HepG2 (cell line): ENCODE measurements at regions not wholly inside any gene's neighbourhood (a gene's known extent, or its start where the extent isn't known, plus 50 kb on each side); places are given as distances from the start of the nearest gene placed in this dataset.

Experiments used
- ATAC-seq: fragments of 200-7000 bp; cut with Tn5 transposase; 3 replicates; pipeline ENCODE4 v1.9.1; 2020; ENCODE audit warnings: mild to moderate bottlenecking, moderate library complexity
- BruUV-seq: library from RNA; stranded (reverse); fragments of 400-500 nt; replicated peaks from 2 replicates; lab custom pipeline; 2021; lab: Mats Ljungman, UMichigan
- CTCF ChIA-PET: fragments of 300-600 bp; formaldehyde crosslinking; extraction: SDS; loops from one replicate; lab custom pipeline; 2021; ENCODE audit warnings: low total read pairs, inconsistent platforms, low intra/inter-chr PET ratio; lab: Yijun Ruan, JAX
- POLR2A ChIA-PET: fragments of 350-600 bp; sonication (Branson Sonifier 250); formaldehyde crosslinking; loops from one replicate; lab custom pipeline; 2020; ENCODE audit warnings: antibody characterized with exemption, inconsistent platforms; lab: Yijun Ruan, JAX
- DNase-seq: peaks from one replicate; pipeline ENCODE4 v3.0.0-alpha.2; 2015; ENCODE audit warnings: low spot score
- FAIRE-seq: peaks from 3 replicates; lab custom pipeline; 2011; peaks lifted over from hg19 to GRCh38; lab: Jason Lieb, UNC
- H2AFZ ChIP-seq: one replicate; pipeline ENCODE4 v1.6.1; 2011; ENCODE audit warnings: low read length, inconsistent platforms
- H3K27ac ChIP-seq: fragments of 300-600 bp; 3 replicates; pipeline ENCODE4 v1.8.0; 2011; ENCODE audit warnings: mixed run types, mild to moderate bottlenecking, mixed read lengths, low read length, inconsistent platforms; ENCODE audit not compliant: insufficient read depth; ENCODE audit errors: extremely low read length
- H3K27me3 ChIP-seq, 2 experiments: fragments of 200-600 bp in 1 of 2; 2 replicates in 1 of 2; 3 replicates in 1 of 2; pipeline versions ENCODE4 v1.6.0 to v1.8.0; 2011; ENCODE audit warnings: low read length in 2 of 2, mild to moderate bottlenecking in 2 of 2, moderate library complexity in 2 of 2, inconsistent platforms in 1 of 2; ENCODE audit not compliant: insufficient read depth in 2 of 2, control insufficient read depth in 1 of 2
- H3K36me3 ChIP-seq, 2 experiments: fragments of 200-600 bp in 1 of 2; replicated peaks in 1 of 2; 2 replicates in 1 of 2; 3 replicates in 1 of 2; pipeline versions ENCODE4 v1.5.1 to v1.8.0; 2011; ENCODE audit warnings: low read length in 2 of 2, inconsistent platforms in 1 of 2; ENCODE audit not compliant: insufficient read depth in 2 of 2, control insufficient read depth in 1 of 2
- H3K4me1 ChIP-seq: 2 replicates; pipeline ENCODE4 v1.5.1; 2012; ENCODE audit warnings: low read length, inconsistent platforms; ENCODE audit not compliant: insufficient read depth
- H3K4me2 ChIP-seq: 2 replicates; pipeline ENCODE4 v1.6.0; 2011; ENCODE audit warnings: low read depth, low read length, inconsistent platforms
- H3K4me3 ChIP-seq, 3 experiments: fragments of 200-600 bp in 1 of 3; sonication (generic), shearing (Covaris generic) in 1 of 3; replicated peaks in 1 of 3; 2 replicates each; pipeline ENCODE4 v1.5.1; 2011 to 2016; ENCODE audit warnings: low read length in 3 of 3, inconsistent platforms in 2 of 3, low read depth in 2 of 3, mild to moderate bottlenecking in 2 of 3, control low read depth in 1 of 3, mixed read lengths in 1 of 3; ENCODE audit not compliant: insufficient read depth in 1 of 3
- H3K79me2 ChIP-seq: one replicate; pipeline ENCODE4 v1.6.1; 2011; ENCODE audit warnings: low read length, inconsistent platforms; ENCODE audit not compliant: insufficient read depth
- H3K9ac ChIP-seq: 2 replicates; pipeline ENCODE4 v1.6.0; 2011; ENCODE audit warnings: mild to moderate bottlenecking, low read depth, low read length, inconsistent platforms; ENCODE audit not compliant: insufficient read depth
- H3K9me3 ChIP-seq: 2 replicates; pipeline ENCODE4 v1.5.1; 2012; ENCODE audit warnings: mild to moderate bottlenecking, low read length
- H4K20me1 ChIP-seq: 2 replicates; pipeline ENCODE4 v1.6.0; 2011; ENCODE audit warnings: inconsistent platforms, mild to moderate bottlenecking, low read length, moderate library complexity; ENCODE audit not compliant: insufficient read depth
- JUNB ChIP-seq: sonication (generic); formaldehyde crosslinking; IDR thresholded peaks from 2 replicates; pipeline ENCODE4 v1.8.0; 2022; ENCODE audit warnings: missing genetic modification reagents, mild to moderate bottlenecking, borderline replicate concordance
- MEIS1 ChIP-seq: sonication (generic); formaldehyde crosslinking; IDR thresholded peaks from 2 replicates; pipeline ENCODE4 v1.9.0; 2021; ENCODE audit warnings: mild to moderate bottlenecking, missing genetic modification reagents, moderate library complexity, borderline replicate concordance
- TGIF2 ChIP-seq: IDR thresholded peaks from 2 replicates; pipeline ENCODE4 v1.6.1; 2016; ENCODE audit warnings: control low read depth, missing compliant biosample characterization
- ZBTB7B ChIP-seq: sonication (generic); formaldehyde crosslinking; IDR thresholded peaks from 2 replicates; pipeline ENCODE4 v1.4.0; 2020; ENCODE audit warnings: missing genetic modification reagents
- ZNF563 ChIP-seq: sonication (generic); formaldehyde crosslinking; IDR thresholded peaks from 2 replicates; pipeline ENCODE4 v1.8.0; 2022; ENCODE audit warnings: mild to moderate bottlenecking, moderate library complexity, missing genetic modification reagents
- ZNF598 ChIP-seq: sonication (generic); formaldehyde crosslinking; IDR thresholded peaks from 2 replicates; pipeline ENCODE4 v1.5.1; 2020; ENCODE audit warnings: mild to moderate bottlenecking, missing genetic modification reagents, borderline replicate concordance
- WGBS: methylation state at CpG from one replicate; pipeline ENCODE4 v1.1.6; 2017; ENCODE audit warnings: low lambda C conversion rate; 5-methylcytosine and 5-hydroxymethylcytosine counted together
- in situ Hi-C: cut with HindIII; loops from 2 replicates; pipeline ENCODE4 v1.10.0; 2017; ENCODE audit warnings: low pct_unique_long_range_greater_than_20kb; ENCODE audit not compliant: extremely low pct_ligation_motif_present
- intact Hi-C: fragments of 100-400 bp; cut with micrococcal nuclease; formaldehyde crosslinking; loops from one replicate; pipeline ENCODE4 v1.10.0; 2022; ENCODE audit not compliant: unreplicated experiment
- TF ChIP-seq, protein P1 (sequence below), 2 experiments: fragments of 450-650 bp in 1 of 2; sonication (generic) in 1 of 2; formaldehyde crosslinking in 1 of 2; IDR thresholded peaks; 2 replicates each; pipeline versions ENCODE4 v1.6.1 to v1.8.0; 2016 to 2022; ENCODE audit warnings: antibody characterized with exemption in 1 of 2, mild to moderate bottlenecking in 1 of 2, missing genetic modification reagents in 1 of 2
- TF ChIP-seq, protein P2 (sequence below): IDR thresholded peaks from 2 replicates; pipeline ENCODE4 v1.6.1; 2016; ENCODE audit warnings: low read depth, control low read depth
- TF ChIP-seq, protein P3 (sequence below): sonication (generic); formaldehyde crosslinking; IDR thresholded peaks from 2 replicates; pipeline ENCODE4 v1.8.1; 2022; ENCODE audit warnings: low read depth, mild to moderate bottlenecking, missing genetic modification reagents

DNA sequence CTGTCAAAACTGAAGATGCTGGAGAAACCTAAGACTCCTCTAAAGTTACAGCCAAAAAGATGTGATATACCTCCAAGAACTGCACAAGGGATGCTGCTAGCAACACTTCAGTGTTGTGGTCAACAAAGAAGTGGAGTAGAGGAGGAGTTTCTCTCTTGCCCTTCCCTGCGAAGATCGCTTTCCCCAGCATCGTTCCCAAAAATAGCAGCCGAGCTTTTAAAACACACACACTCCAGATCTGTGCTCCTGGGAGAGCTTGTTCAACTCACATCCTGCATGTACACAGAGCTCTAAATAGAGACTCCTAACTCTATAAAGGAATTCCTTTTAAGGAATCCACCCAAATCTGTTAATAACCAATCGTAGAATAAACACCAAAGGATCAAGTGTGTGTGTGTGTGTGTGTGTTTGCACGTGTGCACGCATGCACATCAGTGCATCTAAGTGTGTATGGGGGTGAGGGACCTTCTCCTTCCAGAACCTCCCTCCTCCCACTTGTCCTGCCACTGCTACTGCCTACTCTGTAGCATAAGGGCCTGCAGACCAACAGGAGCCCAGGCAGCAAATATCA lies 58.5 kb downstream of the PSMG1 start:
- WGBS: 71% methylated on average over 7 of the region's 7 CpGs
- Histone ChIP-seq H3K4me2 (no peak overlapping the region), H3K4me3 (no peak overlapping the region), H2AFZ (no peak overlapping the region), H3K36me3 (no peaks in the 10 kb centered on the region), H4K20me1 (no peaks in the 10 kb centered on the region), H3K27me3 (no peaks in the 10 kb centered on the region), H3K27ac (no peak overlapping the region), H3K79me2 (no peaks in the 10 kb centered on the region), H3K4me1 (peaks cover 33% of the 10 kb centered on the region), H3K9ac (no peak overlapping the region), H3K9me3 (peaks cover 12% of the 10 kb centered on the region)
- BruUV-seq: no TSS peak
- intact Hi-C loops (loop anchor here (5.0 kb wide), 1 partner anchor 92 kb away; no protein-coding TSS in a partner anchor), in situ Hi-C loops (loop anchor here (10.0 kb wide), 1 partner anchor 320 kb away; the partner anchor contains the start of gene ETS2)
- ATAC-seq (no peak), DNase-seq (no peak), FAIRE-seq (no peak)
- POLR2A ChIA-PET: no interaction called here
- CTCF ChIA-PET: no interaction called here
- TF ChIP-seq, protein P1, sequence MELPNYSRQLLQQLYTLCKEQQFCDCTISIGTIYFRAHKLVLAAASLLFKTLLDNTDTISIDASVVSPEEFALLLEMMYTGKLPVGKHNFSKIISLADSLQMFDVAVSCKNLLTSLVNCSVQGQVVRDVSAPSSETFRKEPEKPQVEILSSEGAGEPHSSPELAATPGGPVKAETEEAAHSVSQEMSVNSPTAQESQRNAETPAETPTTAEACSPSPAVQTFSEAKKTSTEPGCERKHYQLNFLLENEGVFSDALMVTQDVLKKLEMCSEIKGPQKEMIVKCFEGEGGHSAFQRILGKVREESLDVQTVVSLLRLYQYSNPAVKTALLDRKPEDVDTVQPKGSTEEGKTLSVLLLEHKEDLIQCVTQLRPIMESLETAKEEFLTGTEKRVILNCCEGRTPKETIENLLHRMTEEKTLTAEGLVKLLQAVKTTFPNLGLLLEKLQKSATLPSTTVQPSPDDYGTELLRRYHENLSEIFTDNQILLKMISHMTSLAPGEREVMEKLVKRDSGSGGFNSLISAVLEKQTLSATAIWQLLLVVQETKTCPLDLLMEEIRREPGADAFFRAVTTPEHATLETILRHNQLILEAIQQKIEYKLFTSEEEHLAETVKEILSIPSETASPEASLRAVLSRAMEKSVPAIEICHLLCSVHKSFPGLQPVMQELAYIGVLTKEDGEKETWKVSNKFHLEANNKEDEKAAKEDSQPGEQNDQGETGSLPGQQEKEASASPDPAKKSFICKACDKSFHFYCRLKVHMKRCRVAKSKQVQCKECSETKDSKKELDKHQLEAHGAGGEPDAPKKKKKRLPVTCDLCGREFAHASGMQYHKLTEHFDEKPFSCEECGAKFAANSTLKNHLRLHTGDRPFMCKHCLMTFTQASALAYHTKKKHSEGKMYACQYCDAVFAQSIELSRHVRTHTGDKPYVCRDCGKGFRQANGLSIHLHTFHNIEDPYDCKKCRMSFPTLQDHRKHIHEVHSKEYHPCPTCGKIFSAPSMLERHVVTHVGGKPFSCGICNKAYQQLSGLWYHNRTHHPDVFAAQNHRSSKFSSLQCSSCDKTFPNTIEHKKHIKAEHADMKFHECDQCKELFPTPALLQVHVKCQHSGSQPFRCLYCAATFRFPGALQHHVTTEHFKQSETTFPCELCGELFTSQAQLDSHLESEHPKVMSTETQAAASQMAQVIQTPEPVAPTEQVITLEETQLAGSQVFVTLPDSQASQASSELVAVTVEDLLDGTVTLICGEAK (IDR thresholded peaks at IDR 0.05): no peak
- TF ChIP-seq, protein P1 (CRISPR knock-in tag; IDR thresholded peaks at IDR 0.05): no peak
- TF ChIP-seq JUNB: no peak
- no peak for TF ChIP-seq MEIS1 (CRISPR knock-in tag)
- no peak for TF ChIP-seq ZBTB7B (CRISPR knock-in tag)
- TF ChIP-seq TGIF2 (CRISPR knock-in tag): no peak
- TF ChIP-seq ZNF563 (CRISPR knock-in tag): no peak
- no peak for TF ChIP-seq ZNF598
- TF ChIP-seq, protein P2, sequence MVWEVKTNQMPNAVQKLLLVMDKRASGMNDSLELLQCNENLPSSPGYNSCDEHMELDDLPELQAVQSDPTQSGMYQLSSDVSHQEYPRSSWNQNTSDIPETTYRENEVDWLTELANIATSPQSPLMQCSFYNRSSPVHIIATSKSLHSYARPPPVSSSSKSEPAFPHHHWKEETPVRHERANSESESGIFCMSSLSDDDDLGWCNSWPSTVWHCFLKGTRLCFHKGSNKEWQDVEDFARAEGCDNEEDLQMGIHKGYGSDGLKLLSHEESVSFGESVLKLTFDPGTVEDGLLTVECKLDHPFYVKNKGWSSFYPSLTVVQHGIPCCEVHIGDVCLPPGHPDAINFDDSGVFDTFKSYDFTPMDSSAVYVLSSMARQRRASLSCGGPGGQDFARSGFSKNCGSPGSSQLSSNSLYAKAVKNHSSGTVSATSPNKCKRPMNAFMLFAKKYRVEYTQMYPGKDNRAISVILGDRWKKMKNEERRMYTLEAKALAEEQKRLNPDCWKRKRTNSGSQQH (CRISPR knock-in tag): no peak
- TF ChIP-seq, protein P3, sequence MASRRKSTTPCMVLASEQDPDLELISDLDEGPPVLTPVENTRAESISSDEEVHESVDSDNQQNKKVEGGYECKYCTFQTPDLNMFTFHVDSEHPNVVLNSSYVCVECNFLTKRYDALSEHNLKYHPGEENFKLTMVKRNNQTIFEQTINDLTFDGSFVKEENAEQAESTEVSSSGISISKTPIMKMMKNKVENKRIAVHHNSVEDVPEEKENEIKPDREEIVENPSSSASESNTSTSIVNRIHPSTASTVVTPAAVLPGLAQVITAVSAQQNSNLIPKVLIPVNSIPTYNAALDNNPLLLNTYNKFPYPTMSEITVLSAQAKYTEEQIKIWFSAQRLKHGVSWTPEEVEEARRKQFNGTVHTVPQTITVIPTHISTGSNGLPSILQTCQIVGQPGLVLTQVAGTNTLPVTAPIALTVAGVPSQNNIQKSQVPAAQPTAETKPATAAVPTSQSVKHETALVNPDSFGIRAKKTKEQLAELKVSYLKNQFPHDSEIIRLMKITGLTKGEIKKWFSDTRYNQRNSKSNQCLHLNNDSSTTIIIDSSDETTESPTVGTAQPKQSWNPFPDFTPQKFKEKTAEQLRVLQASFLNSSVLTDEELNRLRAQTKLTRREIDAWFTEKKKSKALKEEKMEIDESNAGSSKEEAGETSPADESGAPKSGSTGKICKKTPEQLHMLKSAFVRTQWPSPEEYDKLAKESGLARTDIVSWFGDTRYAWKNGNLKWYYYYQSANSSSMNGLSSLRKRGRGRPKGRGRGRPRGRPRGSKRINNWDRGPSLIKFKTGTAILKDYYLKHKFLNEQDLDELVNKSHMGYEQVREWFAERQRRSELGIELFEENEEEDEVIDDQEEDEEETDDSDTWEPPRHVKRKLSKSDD (CRISPR knock-in tag): no peak
- TF ChIP-seq, all 625 proteins: peak for 0
